ENCODE measurements at regions not wholly inside any gene's neighbourhood (a gene's known extent, or its start where the extent isn't known, plus 50 kb on each side); places are given as distances from the start of the nearest gene placed in this dataset.
A peak's percentile ranks its signal among the peaks of the same experiment; 100 is the strongest.
"Not testable (repeated sequence)": the region's sequence is repeated elsewhere in the genome, so short reads cannot be mapped to it uniquely, and the experiment has no call there.

DNA sequence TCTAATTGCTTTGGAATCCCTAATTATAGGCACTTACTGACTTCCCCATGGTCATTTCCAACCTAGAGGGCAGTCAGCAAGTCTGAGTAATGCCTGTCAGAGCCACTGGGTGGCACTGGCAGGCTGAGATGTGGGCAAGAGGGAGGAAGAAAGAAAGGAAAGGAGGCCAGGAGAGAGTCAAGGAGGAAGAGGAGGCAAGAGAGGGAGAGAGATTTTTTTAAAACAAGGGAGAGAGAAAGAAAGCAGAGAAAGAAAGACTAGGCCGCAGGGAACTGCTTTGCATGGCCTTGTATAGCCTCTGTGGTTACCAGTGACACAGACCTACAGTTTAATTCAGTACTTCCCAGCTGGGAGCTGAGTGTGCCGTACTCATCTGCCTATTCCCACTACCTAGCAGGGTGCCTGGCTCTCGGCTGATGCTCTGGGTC lies 210.4 kb upstream of the ADO start:
- peak; percentile 60 for DNase-seq
- no peaks in the 10 kb centered on the region for H4K20me1 ChIP-seq (ENCODE audit: insufficient read depth)
- H3K9ac ChIP-seq = no peak overlapping the region
- H3K36me3 ChIP-seq (replicated peaks in 1 of 2; ENCODE audit: control insufficient read depth in 1 of 2, insufficient read depth in 2 of 2, low read length in 1 of 2) = no peaks in the 10 kb centered on the region
- 44% methylated on average over 3 of the region's 3 CpGs for WGBS (ENCODE audit: low lambda C conversion rate)
- H3K27ac ChIP-seq (ENCODE audit: low read depth in 2 of 2, low read length in 1 of 2) = no peak overlapping the region
- no peak overlapping the region for H2AFZ ChIP-seq (ENCODE audit: low read depth)
- POLR2A ChIA-PET = no interaction called here
- H3K9me3 ChIP-seq = no peaks in the 10 kb centered on the region
- TF ChIP-seq SMC3 (IDR thresholded peaks at IDR 0.05; ENCODE audit: low read depth, low read length) (peak; percentile 80), RAD21 (IDR thresholded peaks at IDR 0.05; ENCODE audit: low read length) (peak; percentile 91), GATA2 (CRISPR knock-in tag; IDR thresholded peaks at IDR 0.05) (no peak)
- TF ChIP-seq, protein P1, sequence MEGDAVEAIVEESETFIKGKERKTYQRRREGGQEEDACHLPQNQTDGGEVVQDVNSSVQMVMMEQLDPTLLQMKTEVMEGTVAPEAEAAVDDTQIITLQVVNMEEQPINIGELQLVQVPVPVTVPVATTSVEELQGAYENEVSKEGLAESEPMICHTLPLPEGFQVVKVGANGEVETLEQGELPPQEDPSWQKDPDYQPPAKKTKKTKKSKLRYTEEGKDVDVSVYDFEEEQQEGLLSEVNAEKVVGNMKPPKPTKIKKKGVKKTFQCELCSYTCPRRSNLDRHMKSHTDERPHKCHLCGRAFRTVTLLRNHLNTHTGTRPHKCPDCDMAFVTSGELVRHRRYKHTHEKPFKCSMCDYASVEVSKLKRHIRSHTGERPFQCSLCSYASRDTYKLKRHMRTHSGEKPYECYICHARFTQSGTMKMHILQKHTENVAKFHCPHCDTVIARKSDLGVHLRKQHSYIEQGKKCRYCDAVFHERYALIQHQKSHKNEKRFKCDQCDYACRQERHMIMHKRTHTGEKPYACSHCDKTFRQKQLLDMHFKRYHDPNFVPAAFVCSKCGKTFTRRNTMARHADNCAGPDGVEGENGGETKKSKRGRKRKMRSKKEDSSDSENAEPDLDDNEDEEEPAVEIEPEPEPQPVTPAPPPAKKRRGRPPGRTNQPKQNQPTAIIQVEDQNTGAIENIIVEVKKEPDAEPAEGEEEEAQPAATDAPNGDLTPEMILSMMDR (IDR thresholded peaks at IDR 0.05) = peak; percentile 96
- H3K9me2 ChIP-seq = no peaks in the 10 kb centered on the region
- H3K4me3 ChIP-seq (ENCODE audit: low read depth in 2 of 2, low read length in 1 of 2) = no peak overlapping the region
- H3F3A ChIP-seq (replicated peaks; ENCODE audit: insufficient read depth) = no peaks in the 10 kb centered on the region
- H3K4me2 ChIP-seq = no peak overlapping the region
- no peaks in the 10 kb centered on the region for H3K79me2 ChIP-seq (ENCODE audit: insufficient read depth)
- no peaks in the 10 kb centered on the region for H3K27me3 ChIP-seq (ENCODE audit: insufficient read depth)
- CTCF ChIA-PET = interaction anchor here (0.6 to 2.7 kb wide), 28 partner anchors 9 to 1620 kb away, joined by 3 to 40 read pairs (median 3); partner anchors contain the start of gene EGR2
- no peaks in the 10 kb centered on the region; a peak in 1 of 4 replicates for H3K4me1 ChIP-seq (ENCODE audit: control insufficient read depth in 1 of 2, insufficient read depth in 2 of 2, low read depth in 1 of 2, low read length in 1 of 2)

DNA sequence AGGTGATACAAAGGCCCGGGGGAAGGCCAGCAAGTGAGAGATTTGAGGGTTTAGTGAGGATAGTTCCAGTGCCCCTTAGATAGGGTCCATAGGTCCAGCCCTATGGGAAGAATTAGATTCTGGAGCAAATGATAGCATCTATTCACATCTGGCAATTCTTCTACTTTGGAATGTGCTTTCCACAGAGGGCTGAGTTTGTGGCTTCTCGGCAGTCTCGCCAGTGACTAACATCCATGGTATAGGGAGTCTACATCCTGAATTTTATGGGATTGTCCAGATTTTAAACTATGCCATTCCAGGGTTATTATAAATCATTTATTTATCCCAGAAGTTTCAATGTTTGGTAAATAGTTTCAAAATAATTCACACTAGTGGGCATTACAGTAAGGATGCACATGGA lies 207.3 kb upstream of the ADO start:
- Histone ChIP-seq H4K20me1 (ENCODE audit: insufficient read depth) (no peaks in the 10 kb centered on the region), H3K79me2 (ENCODE audit: insufficient read depth) (no peaks in the 10 kb centered on the region), H3K36me3 (replicated peaks in 1 of 2; ENCODE audit: control insufficient read depth in 1 of 2, insufficient read depth in 2 of 2, low read length in 1 of 2) (no peaks in the 10 kb centered on the region), H3K4me1 (ENCODE audit: control insufficient read depth in 1 of 2, insufficient read depth in 2 of 2, low read depth in 1 of 2, low read length in 1 of 2) (no peaks in the 10 kb centered on the region; a peak in 1 of 4 replicates), H2AFZ (ENCODE audit: low read depth) (no peak overlapping the region), H3K4me2 (no peak overlapping the region), H3K9me2 (no peaks in the 10 kb centered on the region), H3K27ac (ENCODE audit: low read depth in 2 of 2, low read length in 1 of 2) (no peak overlapping the region), H3K9me3 (no peaks in the 10 kb centered on the region), H3F3A (replicated peaks; ENCODE audit: insufficient read depth) (no peaks in the 10 kb centered on the region), H3K9ac (no peak overlapping the region), H3K27me3 (ENCODE audit: insufficient read depth) (no peaks in the 10 kb centered on the region), H3K4me3 (ENCODE audit: low read depth in 2 of 2, low read length in 1 of 2) (no peak overlapping the region)
- ChIA-PET CTCF (interaction anchor here (1.2 to 1.8 kb wide), 2 partner anchors 486 to 560 kb away, joined by 3 to 4 read pairs; no protein-coding TSS in a partner anchor), POLR2A (no interaction called here)
- no peak for DNase-seq
- no peak for TF ChIP-seq FOXJ3 (CRISPR knock-in tag; IDR thresholded peaks at IDR 0.05)
- no peak for TF ChIP-seq POLR2AphosphoS5 (IDR thresholded peaks at IDR 0.05; ENCODE audit: low read depth, low read length)
- TF ChIP-seq GABPA (IDR thresholded peaks at IDR 0.05; ENCODE audit: low read depth) = no peak
- TF ChIP-seq TAF1 (IDR thresholded peaks at IDR 0.05; ENCODE audit: borderline replicate concordance, low read depth, low read length) = no peak
- WGBS (ENCODE audit: low lambda C conversion rate) = 66% methylated on average over 2 of the region's 3 CpGs

DNA sequence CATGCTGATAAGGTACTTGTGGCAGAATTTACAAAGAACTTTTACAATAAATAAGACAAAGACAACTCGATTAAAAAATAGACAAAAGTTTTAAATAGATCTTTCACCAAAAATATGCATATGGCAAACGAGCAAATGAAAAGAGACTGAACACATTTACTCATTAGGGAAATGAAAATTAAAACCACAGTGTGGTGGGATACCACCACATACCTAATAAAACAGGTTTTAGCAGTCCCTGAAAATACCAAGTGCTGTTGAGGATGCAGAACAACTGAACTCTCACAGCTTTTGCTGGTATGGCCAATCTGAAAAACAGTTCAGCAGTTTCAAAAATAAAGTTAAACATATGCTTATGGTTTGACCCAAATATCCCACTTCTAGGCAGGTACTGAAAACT lies 205.4 kb upstream of the ADO start:
- Histone ChIP-seq H3K27me3 (ENCODE audit: insufficient read depth) (no peaks in the 10 kb centered on the region), H3K4me3 (ENCODE audit: low read depth in 2 of 2, low read length in 1 of 2) (no peak overlapping the region), H2AFZ (ENCODE audit: low read depth) (no peak overlapping the region), H3K4me2 (no peak overlapping the region), H3K9me3 (no peaks in the 10 kb centered on the region), H3K4me1 (ENCODE audit: control insufficient read depth in 1 of 2, insufficient read depth in 2 of 2, low read depth in 1 of 2, low read length in 1 of 2) (no peaks in the 10 kb centered on the region; a peak in 1 of 4 replicates), H3K36me3 (replicated peaks in 1 of 2; ENCODE audit: control insufficient read depth in 1 of 2, insufficient read depth in 2 of 2, low read length in 1 of 2) (no peaks in the 10 kb centered on the region), H3F3A (replicated peaks; ENCODE audit: insufficient read depth) (no peaks in the 10 kb centered on the region), H3K27ac (ENCODE audit: low read depth in 2 of 2, low read length in 1 of 2) (no peak overlapping the region), H3K79me2 (ENCODE audit: insufficient read depth) (no peaks in the 10 kb centered on the region), H3K9ac (no peak overlapping the region), H3K9me2 (no peaks in the 10 kb centered on the region), H4K20me1 (ENCODE audit: insufficient read depth) (no peaks in the 10 kb centered on the region)
- ChIA-PET POLR2A (no interaction called here), CTCF (interaction anchor here (1.4 to 2.0 kb wide), 3 partner anchors 12 to 485 kb away, joined by 3 to 8 read pairs (median 4); no protein-coding TSS in a partner anchor)
- TF ChIP-seq, protein P2, sequence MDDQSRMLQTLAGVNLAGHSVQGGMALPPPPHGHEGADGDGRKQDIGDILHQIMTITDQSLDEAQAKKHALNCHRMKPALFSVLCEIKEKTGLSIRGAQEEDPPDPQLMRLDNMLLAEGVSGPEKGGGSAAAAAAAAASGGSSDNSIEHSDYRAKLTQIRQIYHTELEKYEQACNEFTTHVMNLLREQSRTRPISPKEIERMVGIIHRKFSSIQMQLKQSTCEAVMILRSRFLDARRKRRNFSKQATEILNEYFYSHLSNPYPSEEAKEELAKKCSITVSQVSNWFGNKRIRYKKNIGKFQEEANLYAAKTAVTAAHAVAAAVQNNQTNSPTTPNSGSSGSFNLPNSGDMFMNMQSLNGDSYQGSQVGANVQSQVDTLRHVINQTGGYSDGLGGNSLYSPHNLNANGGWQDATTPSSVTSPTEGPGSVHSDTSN (IDR thresholded peaks at IDR 0.05) = no peak
- TF ChIP-seq EZH2phosphoT487 (IDR thresholded peaks at IDR 0.05; ENCODE audit: borderline replicate concordance, low read depth) = no peak
- TF ChIP-seq, protein P3, sequence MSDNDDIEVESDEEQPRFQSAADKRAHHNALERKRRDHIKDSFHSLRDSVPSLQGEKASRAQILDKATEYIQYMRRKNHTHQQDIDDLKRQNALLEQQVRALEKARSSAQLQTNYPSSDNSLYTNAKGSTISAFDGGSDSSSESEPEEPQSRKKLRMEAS (IDR thresholded peaks at IDR 0.05; ENCODE audit: low read depth) = no peak
- TF ChIP-seq TAF1 (IDR thresholded peaks at IDR 0.05; ENCODE audit: borderline replicate concordance, low read depth, low read length) = no peak
- TF ChIP-seq RCOR1 (IDR thresholded peaks at IDR 0.05; ENCODE audit: low read length) = no peak
- TF ChIP-seq CHD2 (IDR thresholded peaks at IDR 0.05; ENCODE audit: low read length, partially characterized antibody) = no peak
- no peak for TF ChIP-seq TCF12 (IDR thresholded peaks at IDR 0.05)
- TF ChIP-seq TEAD4 (IDR thresholded peaks at IDR 0.05; ENCODE audit: borderline replicate concordance, insufficient read depth) = no peak
- no peak for TF ChIP-seq JUND (IDR thresholded peaks at IDR 0.05)
- no peak for TF ChIP-seq RAD21 (IDR thresholded peaks at IDR 0.05; ENCODE audit: low read length)
- 4% methylated on average over 2 of the region's 2 CpGs for WGBS (ENCODE audit: low lambda C conversion rate)
- no peak for DNase-seq

DNA sequence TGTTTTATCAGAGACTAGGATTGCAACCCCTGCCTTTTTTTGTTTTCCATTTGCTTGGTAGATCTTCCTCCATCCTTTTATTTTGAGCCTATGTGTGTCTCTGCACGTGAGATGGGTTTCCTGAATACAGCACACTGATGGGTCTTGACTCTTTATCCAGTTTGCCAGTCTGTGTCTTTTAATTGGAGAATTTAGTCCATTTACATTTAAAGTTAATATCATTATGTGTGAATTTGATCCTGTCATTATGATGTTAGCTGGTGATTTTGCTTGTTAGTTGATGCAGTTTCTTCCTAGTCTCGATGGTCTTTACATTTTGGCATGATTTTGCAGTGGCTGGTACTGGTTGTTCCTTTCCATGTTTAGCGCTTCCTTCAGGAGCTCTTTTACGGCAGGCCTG lies 198.0 kb upstream of the ADO start:
- DNase-seq; H3K4me2 ChIP-seq; H3K4me1 ChIP-seq (ENCODE audit: control insufficient read depth in 1 of 2, insufficient read depth in 2 of 2, low read depth in 1 of 2, low read length in 1 of 2); H3K9me2 ChIP-seq; H3K79me2 ChIP-seq (ENCODE audit: insufficient read depth); H4K20me1 ChIP-seq (ENCODE audit: insufficient read depth); CTCF ChIA-PET; H3F3A ChIP-seq (replicated peaks; ENCODE audit: insufficient read depth); POLR2A ChIA-PET; H3K9ac ChIP-seq; H3K9me3 ChIP-seq; H3K4me3 ChIP-seq (ENCODE audit: low read depth in 2 of 2, low read length in 1 of 2); H3K27ac ChIP-seq (ENCODE audit: low read depth in 2 of 2, low read length in 1 of 2); H2AFZ ChIP-seq (ENCODE audit: low read depth); H3K27me3 ChIP-seq (ENCODE audit: insufficient read depth); H3K36me3 ChIP-seq (replicated peaks in 1 of 2; ENCODE audit: control insufficient read depth in 1 of 2, insufficient read depth in 2 of 2, low read length in 1 of 2): not testable (repeated sequence)
- WGBS (ENCODE audit: low lambda C conversion rate) = 36% methylated on average over 4 of the region's 4 CpGs

Measured in SK-N-SH (cell line).